MCF 10A (cell line): ENCODE measurements at regions not wholly inside any gene's neighbourhood (a gene's known extent, or its start where the extent isn't known, plus 50 kb on each side); places are given as distances from the start of the nearest gene placed in this dataset.

Experiments used
- BruUV-seq: library from RNA; stranded (reverse); fragments of 400-500 nt; replicated peaks from 2 replicates; lab custom pipeline; 2021; lab: Mats Ljungman, UMichigan
- CTCF ChIA-PET: fragments of 300-600 bp; sonication (Branson Sonifier 250); formaldehyde crosslinking; extraction: SDS; loops from one replicate; lab custom pipeline; 2021; ENCODE audit warnings: antibody characterized with exemption, inconsistent platforms; lab: Yijun Ruan, JAX
- POLR2A ChIA-PET: fragments of 300-600, 350-650 bp; sonication (Branson Sonifier 250); formaldehyde crosslinking; extraction: SDS; loops from one replicate; lab custom pipeline; 2020; ENCODE audit warnings: antibody characterized with exemption, inconsistent platforms; lab: Yijun Ruan, JAX
- DNase-seq: peaks from one replicate; pipeline ENCODE4 v3.0.0-alpha.2; 2018; ENCODE audit not compliant: unreplicated experiment
- H3K27ac Mint-ChIP-seq: one replicate; pipeline ENCODE4 v1.8.0; 2022; ENCODE audit warnings: mild to moderate bottlenecking, low read depth, mixed read lengths; ENCODE audit not compliant: unreplicated experiment
- H3K27me3 Mint-ChIP-seq: one replicate; pipeline ENCODE4 v1.8.0; 2022; ENCODE audit warnings: mixed read lengths; ENCODE audit not compliant: insufficient read depth, unreplicated experiment
- H3K36me3 Mint-ChIP-seq: one replicate; pipeline ENCODE4 v1.8.0; 2022; ENCODE audit warnings: mild to moderate bottlenecking, moderate library complexity, mixed read lengths; ENCODE audit not compliant: insufficient read depth, unreplicated experiment
- H3K4me1 Mint-ChIP-seq: one replicate; pipeline ENCODE4 v1.8.0; 2022; ENCODE audit warnings: mixed read lengths; ENCODE audit not compliant: insufficient read depth, unreplicated experiment
- H3K4me3 Mint-ChIP-seq: one replicate; pipeline ENCODE4 v1.8.0; 2022; ENCODE audit warnings: mild to moderate bottlenecking, moderate library complexity, mixed read lengths; ENCODE audit not compliant: unreplicated experiment
- H3K9me3 Mint-ChIP-seq: one replicate; pipeline ENCODE4 v1.8.0; 2022; ENCODE audit warnings: mixed read lengths; ENCODE audit not compliant: unreplicated experiment
- intact Hi-C: fragments of 100-400 bp; cut with micrococcal nuclease; formaldehyde crosslinking; loops from 2 replicates; pipeline ENCODE4 v1.14.1; 2022
- TF ChIP-seq, protein P1 (sequence below): fragments of 200-600 bp; IDR thresholded peaks from one replicate; pipeline ENCODE4 v1.8.0; 2022; ENCODE audit warnings: antibody characterized with exemption, mild to moderate bottlenecking; ENCODE audit not compliant: unreplicated experiment

DNA sequence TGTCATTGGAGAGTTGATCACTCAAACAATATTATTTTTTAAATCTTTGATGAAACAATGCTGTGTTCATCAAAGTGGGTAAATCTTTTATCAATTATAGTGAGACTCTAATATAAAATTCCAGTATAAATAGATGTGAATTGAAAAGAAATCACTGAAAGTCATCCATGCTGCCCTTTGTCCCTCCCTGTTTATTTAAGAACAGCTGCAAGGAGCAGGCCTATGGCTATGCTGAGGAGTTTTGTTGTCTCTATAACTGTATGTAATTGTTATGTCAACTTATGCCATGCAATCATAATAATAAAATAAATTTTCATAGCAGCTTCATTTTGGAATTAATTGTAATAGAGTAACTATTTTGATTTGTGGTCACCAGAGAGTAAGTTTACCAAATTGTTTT is 1272.4 kb upstream of the ADGRL4 start:
- Mint-ChIP-seq H3K4me1 (no peaks in the 10 kb centered on the region), H3K9me3 (no peaks in the 10 kb centered on the region), H3K27me3 (no peaks in the 10 kb centered on the region), H3K36me3 (no peaks in the 10 kb centered on the region), H3K27ac (no peak overlapping the region), H3K4me3 (no peak overlapping the region)
- BruUV-seq = no TSS peak
- TF ChIP-seq, protein P1, sequence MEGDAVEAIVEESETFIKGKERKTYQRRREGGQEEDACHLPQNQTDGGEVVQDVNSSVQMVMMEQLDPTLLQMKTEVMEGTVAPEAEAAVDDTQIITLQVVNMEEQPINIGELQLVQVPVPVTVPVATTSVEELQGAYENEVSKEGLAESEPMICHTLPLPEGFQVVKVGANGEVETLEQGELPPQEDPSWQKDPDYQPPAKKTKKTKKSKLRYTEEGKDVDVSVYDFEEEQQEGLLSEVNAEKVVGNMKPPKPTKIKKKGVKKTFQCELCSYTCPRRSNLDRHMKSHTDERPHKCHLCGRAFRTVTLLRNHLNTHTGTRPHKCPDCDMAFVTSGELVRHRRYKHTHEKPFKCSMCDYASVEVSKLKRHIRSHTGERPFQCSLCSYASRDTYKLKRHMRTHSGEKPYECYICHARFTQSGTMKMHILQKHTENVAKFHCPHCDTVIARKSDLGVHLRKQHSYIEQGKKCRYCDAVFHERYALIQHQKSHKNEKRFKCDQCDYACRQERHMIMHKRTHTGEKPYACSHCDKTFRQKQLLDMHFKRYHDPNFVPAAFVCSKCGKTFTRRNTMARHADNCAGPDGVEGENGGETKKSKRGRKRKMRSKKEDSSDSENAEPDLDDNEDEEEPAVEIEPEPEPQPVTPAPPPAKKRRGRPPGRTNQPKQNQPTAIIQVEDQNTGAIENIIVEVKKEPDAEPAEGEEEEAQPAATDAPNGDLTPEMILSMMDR = no peak
- ChIA-PET CTCF (no interaction called here), POLR2A (no interaction called here)
- intact Hi-C loops = no loop called here
- DNase-seq = no peak

DNA sequence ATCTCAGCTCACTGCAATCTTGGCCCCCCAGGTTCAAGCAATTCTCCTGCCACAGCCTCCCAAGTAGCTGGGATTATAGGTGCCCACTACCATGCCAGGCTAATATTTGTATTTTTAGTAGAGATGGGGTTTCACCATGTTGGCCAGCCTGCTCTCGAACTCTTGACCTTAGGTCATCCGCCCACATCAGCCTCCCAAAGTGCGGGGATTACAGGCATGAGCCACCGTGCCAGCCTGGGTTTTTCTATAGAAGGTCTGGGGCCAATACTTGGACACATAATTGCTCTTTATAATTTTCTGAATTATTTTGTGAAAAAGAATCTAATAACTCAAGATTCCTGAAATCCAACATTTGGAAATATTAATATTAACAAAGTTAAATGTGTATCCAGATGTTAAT is 1267.7 kb upstream of the ADGRL4 start:
- POLR2A ChIA-PET = no interaction called here
- TF ChIP-seq, protein P1 = no peak
- no peak for DNase-seq
- Mint-ChIP-seq H3K9me3 (no peaks in the 10 kb centered on the region), H3K27ac (no peak overlapping the region), H3K4me1 (no peaks in the 10 kb centered on the region), H3K4me3 (no peak overlapping the region), H3K27me3 (no peaks in the 10 kb centered on the region), H3K36me3 (no peaks in the 10 kb centered on the region)
- CTCF ChIA-PET = no interaction called here
- intact Hi-C loops = no loop called here
- BruUV-seq = no TSS peak

DNA sequence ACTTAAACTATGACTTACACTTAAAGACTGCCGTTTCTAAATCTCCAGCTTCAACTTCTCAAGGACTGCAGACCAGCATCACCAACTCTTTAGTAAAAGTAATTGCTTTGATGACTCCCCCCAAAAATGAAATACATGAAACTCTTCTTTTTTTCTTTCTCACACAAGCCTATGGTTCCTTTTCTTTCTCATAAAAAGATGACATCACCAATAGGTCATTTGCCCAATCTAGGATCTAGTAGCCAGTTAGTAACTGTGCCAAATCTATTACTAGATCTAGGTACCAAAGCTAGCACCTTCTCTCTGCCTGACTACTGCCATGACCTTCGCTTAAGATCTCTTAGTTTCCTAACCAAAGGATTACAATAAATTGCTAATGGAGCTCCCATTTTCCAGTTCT is 1266.0 kb upstream of the ADGRL4 start:
- ChIA-PET POLR2A (no interaction called here), CTCF (no interaction called here)
- no peaks in the 10 kb centered on the region for H3K9me3 Mint-ChIP-seq
- H3K36me3 Mint-ChIP-seq = no peaks in the 10 kb centered on the region
- H3K4me3 Mint-ChIP-seq = no peak overlapping the region
- intact Hi-C loops = no loop called here
- H3K27me3 Mint-ChIP-seq = no peaks in the 10 kb centered on the region
- no peak overlapping the region for H3K27ac Mint-ChIP-seq
- TF ChIP-seq, protein P1 = no peak
- DNase-seq = no peak
- BruUV-seq = no TSS peak
- H3K4me1 Mint-ChIP-seq = no peaks in the 10 kb centered on the region

DNA sequence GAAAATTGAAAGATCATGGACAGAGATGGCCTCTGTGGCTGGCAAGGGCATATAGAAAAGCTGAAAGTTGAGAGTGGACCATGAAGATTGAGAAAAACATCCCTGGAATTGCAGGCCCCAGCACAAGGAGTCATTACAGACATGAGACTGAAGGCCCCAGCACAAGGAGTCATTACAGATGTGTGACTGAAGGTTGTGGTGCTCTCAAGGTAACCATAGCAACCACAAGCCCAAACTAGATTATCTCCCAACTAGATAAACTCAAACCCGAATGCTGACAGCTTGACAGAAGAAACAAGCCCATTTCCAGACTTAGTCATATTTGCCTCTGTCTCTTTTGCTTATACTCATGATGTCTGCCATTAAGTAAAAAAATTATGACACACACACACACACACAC is 1252.1 kb upstream of the ADGRL4 start:
- Mint-ChIP-seq H3K36me3 (peaks cover 3% of the 10 kb centered on the region), H3K27me3 (no peaks in the 10 kb centered on the region), H3K27ac (no peak overlapping the region), H3K9me3 (peaks cover 16% of the 10 kb centered on the region), H3K4me3 (no peak overlapping the region), H3K4me1 (no peaks in the 10 kb centered on the region)
- TF ChIP-seq, protein P1 = no peak
- BruUV-seq = no TSS peak
- intact Hi-C loops = no loop called here
- DNase-seq = no peak
- POLR2A ChIA-PET = no interaction called here
- CTCF ChIA-PET = no interaction called here
